Stomach (tissue), 4 donors: ENCODE measurements at regions not wholly inside any gene's neighbourhood (a gene's known extent, or its start where the extent isn't known, plus 50 kb on each side); places are given as distances from the start of the nearest gene placed in this dataset.

ENCODE experiments used
- CTCF ChIP-seq, 7 experiments: fragments of 450-650 bp in 4 of 7; fragments of 200-600 bp in 3 of 7; sonication (generic) in 3 of 7; IDR thresholded peaks; one replicate each; pipeline ENCODE4 v1.5.1; 2016 to 2019; ENCODE audit warnings: antibody characterized with exemption in 7 of 7, control low read depth in 2 of 7, mild to moderate bottlenecking in 1 of 7
- EP300 ChIP-seq: sonication (generic); formaldehyde crosslinking; IDR thresholded peaks from one replicate; pipeline ENCODE4 v1.6.1; 2017; ENCODE audit warnings: antibody characterized with exemption
- POLR2A ChIP-seq, 4 donors: fragments of 450-650 bp; IDR thresholded peaks; one replicate each; pipeline ENCODE4 v1.6.1; 2016; ENCODE audit warnings: antibody characterized with exemption in 4 of 4, control low read depth in 2 of 4, mild to moderate bottlenecking in 1 of 4, moderate library complexity in 1 of 4

DNA sequence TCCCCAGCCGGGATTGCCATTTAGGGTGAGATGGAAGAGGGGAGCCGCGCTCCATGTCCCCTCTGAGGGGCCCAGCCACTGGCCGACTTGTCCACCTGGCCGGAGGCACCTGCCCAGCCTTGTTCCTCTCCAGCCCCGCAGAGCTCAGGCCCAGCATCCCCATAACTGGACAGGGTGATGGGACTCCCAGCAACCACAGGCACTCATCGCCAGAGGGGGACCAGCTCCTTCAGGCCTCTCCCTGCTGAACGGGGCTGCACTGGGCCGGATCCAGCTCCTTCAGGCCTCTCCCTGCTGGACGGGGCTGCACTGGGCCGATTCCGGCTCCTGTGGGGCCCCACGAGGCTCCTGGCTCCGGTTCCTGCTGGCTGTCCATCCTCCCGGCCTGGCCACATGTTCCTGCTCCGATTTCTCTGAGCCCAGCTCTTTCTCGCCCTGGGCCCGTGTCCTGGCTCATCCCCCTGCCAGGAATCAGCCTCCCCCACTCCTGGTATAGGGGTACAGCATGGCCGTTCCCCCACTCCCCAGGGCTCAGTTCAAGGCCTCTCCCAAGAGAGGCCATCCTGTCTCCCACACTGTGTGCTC lies 56.1 kb upstream of the ADGRA1 start:
- TF ChIP-seq CTCF (IDR thresholded peaks at IDR 0.05): no peak
- TF ChIP-seq EP300: no peak
- TF ChIP-seq POLR2A (IDR thresholded peaks at IDR 0.05): no peak
